ENCODE measurements at regions not wholly inside any gene's neighbourhood (a gene's known extent, or its start where the extent isn't known, plus 50 kb on each side); places are given as distances from the start of the nearest gene placed in this dataset.

DNA sequence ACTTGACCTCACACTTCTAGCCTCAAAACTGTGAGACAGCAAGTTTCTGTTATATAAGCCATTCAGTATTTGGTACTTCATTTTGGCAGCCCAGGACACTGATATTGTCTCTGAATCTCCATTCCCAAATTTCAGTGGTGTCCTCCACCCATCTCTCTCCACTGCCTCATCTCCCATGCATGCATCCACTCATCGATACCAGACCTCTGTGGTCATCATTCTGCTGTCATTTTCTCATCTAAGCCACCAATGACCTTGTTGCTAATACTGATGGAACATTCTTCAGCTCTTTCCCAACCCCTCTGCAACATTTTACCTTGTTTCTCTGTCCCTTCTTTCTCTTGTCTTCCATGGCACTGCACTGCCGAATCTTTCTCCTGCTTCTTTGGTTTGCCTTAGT, 221.8 kb downstream of the SNX18 start:
- TF ChIP-seq, protein P1, sequence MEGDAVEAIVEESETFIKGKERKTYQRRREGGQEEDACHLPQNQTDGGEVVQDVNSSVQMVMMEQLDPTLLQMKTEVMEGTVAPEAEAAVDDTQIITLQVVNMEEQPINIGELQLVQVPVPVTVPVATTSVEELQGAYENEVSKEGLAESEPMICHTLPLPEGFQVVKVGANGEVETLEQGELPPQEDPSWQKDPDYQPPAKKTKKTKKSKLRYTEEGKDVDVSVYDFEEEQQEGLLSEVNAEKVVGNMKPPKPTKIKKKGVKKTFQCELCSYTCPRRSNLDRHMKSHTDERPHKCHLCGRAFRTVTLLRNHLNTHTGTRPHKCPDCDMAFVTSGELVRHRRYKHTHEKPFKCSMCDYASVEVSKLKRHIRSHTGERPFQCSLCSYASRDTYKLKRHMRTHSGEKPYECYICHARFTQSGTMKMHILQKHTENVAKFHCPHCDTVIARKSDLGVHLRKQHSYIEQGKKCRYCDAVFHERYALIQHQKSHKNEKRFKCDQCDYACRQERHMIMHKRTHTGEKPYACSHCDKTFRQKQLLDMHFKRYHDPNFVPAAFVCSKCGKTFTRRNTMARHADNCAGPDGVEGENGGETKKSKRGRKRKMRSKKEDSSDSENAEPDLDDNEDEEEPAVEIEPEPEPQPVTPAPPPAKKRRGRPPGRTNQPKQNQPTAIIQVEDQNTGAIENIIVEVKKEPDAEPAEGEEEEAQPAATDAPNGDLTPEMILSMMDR (conservative IDR thresholded peaks at IDR 0.05; ENCODE audit: low read depth, low read length): no peak
- TF ChIP-seq EZH2 (IDR thresholded peaks at IDR 0.05; ENCODE audit: low read length, unreplicated experiment) (no peak), EZH2phosphoT487 (IDR thresholded peaks at IDR 0.05; ENCODE audit: borderline replicate concordance, low read length) (no peak)
